NT2/D1 (cell line): ENCODE measurements at regions not wholly inside any gene's neighbourhood (a gene's known extent, or its start where the extent isn't known, plus 50 kb on each side); places are given as distances from the start of the nearest gene placed in this dataset.

Experiments used
- SUZ12 ChIP-seq: IDR thresholded peaks from 2 replicates; pipeline ENCODE4 v1.6.1; 2011; ENCODE audit not compliant: insufficient read length, insufficient read depth; ENCODE audit errors: extremely low read depth
- YY1 ChIP-seq: IDR thresholded peaks from 2 replicates; pipeline ENCODE4 v1.6.1; 2011; ENCODE audit not compliant: insufficient read length, insufficient read depth
- ZNF274 ChIP-seq: IDR thresholded peaks from 2 replicates; pipeline ENCODE4 v1.6.1; 2011; ENCODE audit warnings: mild to moderate bottlenecking, low read depth, low read length

DNA sequence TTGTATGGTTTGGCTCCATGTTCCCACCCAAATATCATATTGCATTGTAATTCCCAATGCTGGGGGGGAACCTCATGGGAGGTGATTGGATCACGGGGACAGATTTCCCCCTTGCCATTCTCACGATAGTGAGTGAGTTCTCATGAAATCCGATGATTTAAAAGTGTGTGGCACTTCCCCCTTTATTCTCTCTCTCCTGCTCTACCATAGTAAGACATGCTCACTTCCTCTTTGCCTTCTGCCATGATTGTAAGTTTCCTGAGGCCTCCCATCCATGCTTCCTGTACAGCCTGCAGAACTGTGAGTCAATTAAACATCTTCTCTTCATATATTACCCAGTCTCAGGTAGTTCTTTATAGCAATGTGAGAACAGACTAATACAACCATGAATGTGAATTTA lies 211.6 kb upstream of the NR5A2 start:
- TF ChIP-seq ZNF274 (no peak), SUZ12 (no peak), YY1 (no peak)
